ENCODE measurements at regions not wholly inside any gene's neighbourhood (a gene's known extent, or its start where the extent isn't known, plus 50 kb on each side); places are given as distances from the start of the nearest gene placed in this dataset.

DNA sequence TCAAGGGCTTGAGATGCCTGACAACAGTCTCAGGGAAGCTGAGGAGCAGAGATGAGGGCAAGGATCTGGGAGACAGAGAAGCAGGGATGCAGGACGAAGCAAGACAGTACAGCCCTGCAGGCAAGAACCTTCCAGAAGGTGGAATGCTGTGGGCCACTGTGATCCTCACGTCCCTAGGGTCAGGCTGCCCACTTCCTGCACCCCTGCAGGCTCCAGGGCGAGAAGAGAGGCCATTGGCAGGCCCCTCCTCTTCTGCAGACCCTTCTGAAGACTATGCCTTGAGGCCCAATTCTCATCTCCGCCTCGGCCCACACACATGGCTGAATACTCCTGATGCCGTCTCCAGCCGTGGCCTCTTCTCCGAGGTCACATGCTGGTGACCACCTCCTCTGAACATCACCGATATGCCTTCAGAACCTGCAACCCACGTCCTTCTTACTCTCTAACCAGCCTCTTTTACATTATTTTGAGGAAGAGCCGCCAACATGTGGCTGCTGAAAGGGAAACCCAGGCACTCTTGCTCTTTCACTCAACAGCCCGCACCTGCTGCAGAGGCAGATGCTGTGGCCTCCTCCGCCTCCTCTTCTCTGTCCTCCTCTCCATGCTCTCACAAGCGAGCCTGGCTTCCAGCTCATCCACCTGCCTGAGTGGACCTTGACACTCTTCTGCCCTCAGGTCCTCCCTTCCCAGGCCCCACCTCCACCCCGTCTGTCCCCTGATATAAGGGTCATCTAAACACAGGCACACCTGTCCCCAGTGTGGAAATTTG lies 181.5 kb downstream of the IRX2 start:
- no peak for DNase-seq (ENCODE audit: low spot score)
- TF ChIP-seq, protein P1, sequence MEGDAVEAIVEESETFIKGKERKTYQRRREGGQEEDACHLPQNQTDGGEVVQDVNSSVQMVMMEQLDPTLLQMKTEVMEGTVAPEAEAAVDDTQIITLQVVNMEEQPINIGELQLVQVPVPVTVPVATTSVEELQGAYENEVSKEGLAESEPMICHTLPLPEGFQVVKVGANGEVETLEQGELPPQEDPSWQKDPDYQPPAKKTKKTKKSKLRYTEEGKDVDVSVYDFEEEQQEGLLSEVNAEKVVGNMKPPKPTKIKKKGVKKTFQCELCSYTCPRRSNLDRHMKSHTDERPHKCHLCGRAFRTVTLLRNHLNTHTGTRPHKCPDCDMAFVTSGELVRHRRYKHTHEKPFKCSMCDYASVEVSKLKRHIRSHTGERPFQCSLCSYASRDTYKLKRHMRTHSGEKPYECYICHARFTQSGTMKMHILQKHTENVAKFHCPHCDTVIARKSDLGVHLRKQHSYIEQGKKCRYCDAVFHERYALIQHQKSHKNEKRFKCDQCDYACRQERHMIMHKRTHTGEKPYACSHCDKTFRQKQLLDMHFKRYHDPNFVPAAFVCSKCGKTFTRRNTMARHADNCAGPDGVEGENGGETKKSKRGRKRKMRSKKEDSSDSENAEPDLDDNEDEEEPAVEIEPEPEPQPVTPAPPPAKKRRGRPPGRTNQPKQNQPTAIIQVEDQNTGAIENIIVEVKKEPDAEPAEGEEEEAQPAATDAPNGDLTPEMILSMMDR (IDR thresholded peaks at IDR 0.05), result no peak
- no peak overlapping the region for H3K4me3 ChIP-seq
- H3K27ac ChIP-seq, result no peak overlapping the region

DNA sequence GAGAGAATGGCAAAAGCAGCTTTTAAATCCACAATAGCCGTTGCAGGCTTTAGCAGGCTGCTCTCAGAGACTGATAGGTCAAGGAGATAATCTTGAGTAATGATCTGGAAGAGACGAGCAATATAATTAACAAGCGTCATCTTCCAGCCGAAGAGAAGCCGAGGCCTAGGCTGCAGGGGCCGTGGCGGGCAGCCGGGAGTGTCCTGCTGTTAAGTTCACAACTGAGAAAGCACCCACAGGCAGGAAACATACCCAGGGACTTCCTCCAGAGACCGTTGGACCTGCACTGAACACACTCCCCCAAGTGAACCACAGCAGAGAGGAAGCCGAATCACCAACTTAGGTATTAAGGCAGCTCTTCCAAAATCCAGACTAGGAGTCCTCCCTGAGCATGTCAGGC lies 182.3 kb downstream of the IRX2 start:
- no peak overlapping the region for H3K27ac ChIP-seq
- TF ChIP-seq, protein P1 (IDR thresholded peaks at IDR 0.05), result no peak
- no peak for DNase-seq (ENCODE audit: low spot score)
- no peak overlapping the region for H3K4me3 ChIP-seq

DNA sequence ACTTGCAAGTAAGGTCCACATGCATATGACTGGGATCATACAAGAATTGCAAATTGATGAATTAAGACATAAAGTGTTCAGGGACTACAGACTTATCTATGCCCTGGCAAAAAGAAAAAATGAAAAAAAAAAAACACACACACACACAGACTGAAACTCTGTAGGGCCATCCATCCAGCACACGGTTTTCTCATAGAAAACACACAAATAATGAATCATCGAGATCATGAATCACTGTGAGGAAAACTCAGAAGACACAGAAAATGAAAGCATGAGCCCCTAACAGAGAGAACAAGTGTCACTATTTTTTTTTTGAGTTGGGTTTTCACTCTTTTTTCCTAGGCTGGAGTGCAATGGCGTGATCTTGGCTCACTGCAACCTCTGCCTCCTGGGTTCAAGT lies 185.2 kb downstream of the IRX2 start:
- TF ChIP-seq, protein P1 (IDR thresholded peaks at IDR 0.05), result no peak
- DNase-seq (ENCODE audit: low spot score), result no peak
- Histone ChIP-seq H3K27ac (no peak overlapping the region), H3K4me3 (no peak overlapping the region)

DNA sequence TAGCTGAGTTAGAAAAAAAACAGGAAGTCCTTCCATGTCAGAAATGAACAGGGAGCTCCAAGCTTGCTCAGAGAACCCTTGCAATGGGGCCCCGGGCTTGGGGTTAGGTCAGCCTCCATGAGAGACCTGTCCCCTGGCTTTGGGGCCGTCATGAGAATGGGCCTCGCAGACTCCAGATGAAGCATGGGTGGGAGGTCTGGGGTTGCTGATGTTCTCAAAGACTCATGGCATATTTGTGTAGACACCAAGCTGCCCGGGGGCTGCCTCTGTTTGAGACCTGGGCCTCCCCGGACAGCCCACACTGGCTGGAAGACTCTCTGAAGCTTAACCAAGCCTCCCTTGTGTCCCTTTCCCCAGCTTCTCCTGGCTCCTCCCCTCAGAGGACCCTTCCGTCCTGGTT lies 186.3 kb downstream of the IRX2 start:
- DNase-seq (ENCODE audit: low spot score), result peak; percentile 60
- TF ChIP-seq, protein P1 (IDR thresholded peaks at IDR 0.05), result no peak
- H3K27ac ChIP-seq, result no peak overlapping the region

DNA sequence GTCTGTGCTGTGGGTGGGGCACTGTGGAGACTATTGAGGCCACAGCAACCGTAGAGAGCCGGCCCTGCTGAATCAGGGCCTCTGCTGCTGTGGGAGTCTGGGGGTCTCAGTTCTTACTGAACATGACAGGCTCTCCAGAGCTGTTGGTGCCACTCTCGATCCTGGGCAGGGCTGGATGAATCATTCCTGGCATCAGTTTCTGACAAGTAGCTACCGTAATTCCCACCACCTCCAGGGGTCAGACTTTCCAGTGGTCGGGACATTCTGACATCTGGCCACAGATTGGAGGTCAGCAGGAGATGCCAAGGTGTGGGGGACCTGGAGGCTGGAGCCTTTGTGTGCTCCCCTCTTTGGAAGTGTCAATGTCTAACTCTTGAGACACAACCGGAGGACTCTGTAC lies 188.4 kb downstream of the IRX2 start:
- TF ChIP-seq, protein P1 (IDR thresholded peaks at IDR 0.05), result no peak
- Histone ChIP-seq H3K27ac (no peak overlapping the region), H3K4me3 (no peak overlapping the region)
- no peak for DNase-seq (ENCODE audit: low spot score)

More for the DNA sequence above, 186.3 kb downstream of the IRX2 start:
- H3K4me3 ChIP-seq, result no peak overlapping the region

DNA sequence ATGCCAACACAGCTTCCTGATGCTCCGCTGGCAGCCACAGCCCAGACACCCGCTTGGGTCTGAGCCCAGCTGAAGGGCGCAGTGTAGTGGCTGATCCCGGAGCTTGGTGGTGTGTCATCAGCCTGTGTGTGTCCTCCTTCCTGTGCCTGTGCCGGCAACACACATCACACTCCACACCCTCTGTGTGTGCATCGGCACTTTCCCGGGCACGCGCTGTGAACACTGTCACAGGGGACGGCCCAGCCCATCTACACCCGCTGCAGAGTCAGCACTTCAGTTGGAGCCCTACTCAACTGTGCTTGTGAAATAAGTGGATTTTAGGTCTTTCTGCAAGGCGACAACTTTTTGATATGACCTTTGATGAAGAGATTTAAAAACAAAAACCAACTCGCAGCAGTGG lies 189.4 kb downstream of the IRX2 start:
- TF ChIP-seq, protein P1 (IDR thresholded peaks at IDR 0.05), result no peak
- DNase-seq (ENCODE audit: low spot score), result peak; percentile 43
- Histone ChIP-seq H3K4me3 (no peak overlapping the region), H3K27ac (no peak overlapping the region)

DNA sequence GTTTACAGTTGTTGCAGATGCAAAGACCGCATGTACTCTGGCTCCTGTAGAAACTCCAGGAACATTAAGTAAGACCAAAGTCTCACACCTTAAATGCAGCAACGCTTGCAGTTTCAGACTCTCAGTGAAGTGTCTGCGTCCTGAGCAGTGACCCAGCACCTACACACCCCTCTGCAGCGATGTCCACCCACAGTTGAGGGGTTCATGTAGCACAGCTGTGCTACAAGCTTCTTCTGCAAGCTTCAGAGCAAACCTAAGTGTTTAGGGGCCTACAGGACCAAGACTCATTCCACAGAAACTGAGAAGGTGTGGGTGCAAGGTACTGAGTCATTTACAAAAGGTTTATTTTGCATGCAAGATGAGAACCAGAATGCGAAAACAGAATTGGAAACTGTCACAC lies 191.0 kb downstream of the IRX2 start:
- peak; percentile 40 for DNase-seq (ENCODE audit: low spot score)
- Histone ChIP-seq H3K4me3 (no peak overlapping the region), H3K27ac (no peak overlapping the region)
- TF ChIP-seq, protein P1 (IDR thresholded peaks at IDR 0.05), result no peak
